HG02798 (cell line): ENCODE measurements at regions not wholly inside any gene's neighbourhood (a gene's known extent, or its start where the extent isn't known, plus 50 kb on each side); places are given as distances from the start of the nearest gene placed in this dataset.
"Not testable (repeated sequence)": the region's sequence is repeated elsewhere in the genome, so short reads cannot be mapped to it uniquely, and the experiment has no call there.

ENCODE experiments used
- ATAC-seq: cut with Tn5 transposase; IDR thresholded peaks from one replicate; pipeline ENCODE4 v1.9.1; 2021; ENCODE audit warnings: mild to moderate bottlenecking; ENCODE audit not compliant: unreplicated experiment, poor library complexity

GRCh38 chr12:30378307-30378706, 317.4 kb downstream of the IPO8 start:
- ATAC-seq, result no peak

- no peak for ATAC-seq
Observed at GRCh38 chr12:30364822-30365221, 330.8 kb downstream of the IPO8 start.

GRCh38 chr12:30361145-30361544, 334.5 kb downstream of the IPO8 start:
- ATAC-seq, result no peak

GRCh38 chr12:30358671-30359070, 337.0 kb downstream of the IPO8 start:
- no peak for ATAC-seq

GRCh38 chr12:30357766-30358490, 337.7 kb downstream of the IPO8 start:
- no peak for ATAC-seq

GRCh38 chr12:30345744-30346471, 349.8 kb downstream of the IPO8 start:
- no peak for ATAC-seq

GRCh38 chr12:30330565-30330964, 365.1 kb downstream of the IPO8 start:
- no peak for ATAC-seq

- no peak for ATAC-seq
Observed at GRCh38 chr12:30329281-30329680, 366.4 kb downstream of the IPO8 start.

- no peak for ATAC-seq
Observed at GRCh38 chr12:30323008-30323407, 372.7 kb downstream of the IPO8 start.

GRCh38 chr12:30320561-30320960, 375.1 kb downstream of the IPO8 start:
- ATAC-seq, result no peak

GRCh38 chr12:30314506-30315100, 381.1 kb downstream of the IPO8 start:
- ATAC-seq, result no peak

GRCh38 chr12:30308010-30308717, 387.5 kb downstream of the IPO8 start:
- ATAC-seq, result no peak

GRCh38 chr12:30304528-30304927, 391.1 kb downstream of the IPO8 start:
- no peak for ATAC-seq

GRCh38 chr12:30301291-30301690, 394.4 kb downstream of the IPO8 start:
- ATAC-seq, result no peak

GRCh38 chr12:30296486-30296885, 399.2 kb downstream of the IPO8 start:
- no peak for ATAC-seq

- ATAC-seq, result no peak
Observed at GRCh38 chr12:30286345-30286926, 409.2 kb downstream of the IPO8 start.

GRCh38 chr12:30278401-30278800, 417.3 kb downstream of the IPO8 start:
- no peak for ATAC-seq

GRCh38 chr12:30272515-30272914, 423.2 kb downstream of the IPO8 start:
- not testable (repeated sequence) for ATAC-seq

GRCh38 chr12:30269496-30269895, 426.2 kb downstream of the IPO8 start:
- no peak for ATAC-seq

- no peak for ATAC-seq
Observed at GRCh38 chr12:30268041-30268440, 427.6 kb downstream of the IPO8 start.
